GM12878 (cell line): ENCODE measurements at regions not wholly inside any gene's neighbourhood (a gene's known extent, or its start where the extent isn't known, plus 50 kb on each side); places are given as distances from the start of the nearest gene placed in this dataset.

Experiments
- ATAC-seq: fragments of 200-7000 bp; cut with Tn5 transposase; 3 replicates; pipeline ENCODE4 v1.9.1; 2020; ENCODE audit warnings: mild to moderate bottlenecking, moderate library complexity
- BruUV-seq: library from RNA; stranded (reverse); fragments of 400-500 nt; replicated peaks from 2 replicates; lab custom pipeline; 2021; lab: Mats Ljungman, UMichigan
- CTCF ChIA-PET: fragments of 300-600 bp; sonication (Branson Sonifier 250); formaldehyde crosslinking; extraction: SDS; loops from one replicate; lab custom pipeline; 2021; ENCODE audit warnings: inconsistent platforms; lab: Yijun Ruan, JAX
- POLR2A ChIA-PET: fragments of 350-600 bp; formaldehyde crosslinking; extraction: SDS; loops from one replicate; lab custom pipeline; 2021; ENCODE audit warnings: inconsistent platforms; lab: Charles Lee
- RAD21 ChIA-PET: fragments of 300-600 bp; sonication (Branson Sonifier 250); formaldehyde crosslinking; loops from one replicate; lab custom pipeline; 2023; ENCODE audit warnings: antibody characterized with exemption; ENCODE audit not compliant: unreplicated experiment; lab: Charles Lee
- SMC1A ChIA-PET: fragments of 300-600 bp; sonication (Branson Sonifier 250); formaldehyde crosslinking; loops from one replicate; lab custom pipeline; 2023; ENCODE audit not compliant: unreplicated experiment, uncharacterized antibody; lab: Charles Lee
- DNase-seq: peaks from one replicate; pipeline ENCODE4 v3.0.0-alpha.2; 2011; ENCODE audit warnings: low read depth, low spot score
- FAIRE-seq: peaks from 3 replicates; lab custom pipeline; 2011; peaks lifted over from hg19 to GRCh38; lab: Jason Lieb, UNC
- H2AFZ ChIP-seq: 2 replicates; pipeline ENCODE4 v1.6.0; 2011; ENCODE audit warnings: low read depth, low read length, control low read depth; ENCODE audit not compliant: control insufficient read depth
- H3K27ac ChIP-seq: 2 replicates; pipeline ENCODE4 v1.5.1; 2011; ENCODE audit warnings: control low read depth; ENCODE audit not compliant: control insufficient read depth, insufficient read depth
- H3K27me3 ChIP-seq, 2 experiments: replicated peaks in 1 of 2; 2 replicates each; pipeline versions ENCODE4 v1.6.0 to v1.6.1; 2011; ENCODE audit warnings: low read length in 1 of 2; ENCODE audit not compliant: control insufficient read depth in 2 of 2, insufficient read depth in 2 of 2
- H3K36me3 ChIP-seq, 2 experiments: 2 replicates each; pipeline ENCODE4 v1.5.1; 2011; ENCODE audit warnings: low read length in 1 of 2; ENCODE audit not compliant: control insufficient read depth in 2 of 2, insufficient read depth in 2 of 2
- H3K4me1 ChIP-seq: 2 replicates; pipeline ENCODE4 v1.6.1; 2011; ENCODE audit warnings: mild to moderate bottlenecking, low read length, moderate library complexity, mixed read lengths; ENCODE audit not compliant: control insufficient read depth, insufficient read depth
- H3K4me2 ChIP-seq: 2 replicates; pipeline ENCODE4 v1.6.0; 2011; ENCODE audit warnings: control low read depth; ENCODE audit not compliant: control insufficient read depth, insufficient read depth
- H3K4me3 ChIP-seq: fragments of 200-600 bp; sonication (generic); 2 replicates; pipeline ENCODE4 v1.5.1; 2016
- H3K79me2 ChIP-seq: 2 replicates; pipeline ENCODE4 v1.6.0; 2011; ENCODE audit warnings: low read length; ENCODE audit not compliant: control insufficient read depth, insufficient read depth
- H3K9ac ChIP-seq: 2 replicates; pipeline ENCODE4 v1.8.0; 2011; ENCODE audit warnings: low read length, control low read depth, mixed read lengths; ENCODE audit not compliant: control insufficient read depth, insufficient read depth
- H3K9me3 ChIP-seq: replicated peaks from 3 replicates; pipeline ENCODE4 v1.5.1; 2011; ENCODE audit warnings: mild to moderate bottlenecking, low read length; ENCODE audit not compliant: control insufficient read depth, insufficient read depth
- H4K20me1 ChIP-seq: 2 replicates; pipeline ENCODE4 v1.6.0; 2011; ENCODE audit not compliant: control insufficient read depth, insufficient read depth
- FOS ChIP-seq: IDR thresholded peaks from 3 replicates; pipeline ENCODE4 v1.6.1; 2011; ENCODE audit warnings: borderline replicate concordance; ENCODE audit not compliant: insufficient read length; ENCODE audit errors: extremely low read depth
- MYC ChIP-seq: IDR thresholded peaks from 2 replicates; pipeline ENCODE4 v1.6.1; 2011; ENCODE audit warnings: mild to moderate bottlenecking, low read length, moderate library complexity, inconsistent platforms; ENCODE audit not compliant: insufficient read depth, insufficient replicate concordance, insufficient read length, severe bottlenecking
- NKRF ChIP-seq: fragments of 450-650 bp; conservative IDR thresholded peaks from 2 replicates; pipeline ENCODE4 v1.6.1; 2017; ENCODE audit warnings: mild to moderate bottlenecking, moderate library complexity
- NRF1 ChIP-seq: conservative IDR thresholded peaks from 2 replicates; pipeline ENCODE4 v1.6.1; 2011; ENCODE audit warnings: mild to moderate bottlenecking, low read depth, low read length, improper control_type of control experiment
- POLR2A ChIP-seq: IDR thresholded peaks from 2 replicates; pipeline ENCODE4 v1.6.1; 2011; ENCODE audit warnings: low read depth, mild to moderate bottlenecking, low read length
- RELA ChIP-seq: fragments of 450-650 bp; IDR thresholded peaks from 2 replicates; pipeline ENCODE4 v1.8.0; 2014; ENCODE audit warnings: borderline replicate concordance; ENCODE audit not compliant: partially characterized antibody
- REST ChIP-seq: IDR thresholded peaks from 2 replicates; pipeline ENCODE4 v1.6.1; 2012; ENCODE audit warnings: mild to moderate bottlenecking, low read depth, low read length
- TCF7 ChIP-seq: IDR thresholded peaks from 2 replicates; pipeline ENCODE4 v1.6.1; 2014; ENCODE audit warnings: antibody characterized with exemption, borderline replicate concordance
- ZNF592 ChIP-seq: fragments of 450-650 bp; IDR thresholded peaks from 2 replicates; pipeline ENCODE4 v1.6.1; 2017; ENCODE audit warnings: mild to moderate bottlenecking, moderate library complexity
- WGBS: methylation state at CpG from one replicate; pipeline ENCODE4 v1.1.6; 2016; ENCODE audit warnings: low lambda C conversion rate; ENCODE audit not compliant: insufficient replicate concordance, insufficient coverage; ENCODE audit errors: missing lambda C conversion rate; 5-methylcytosine and 5-hydroxymethylcytosine counted together
- in situ Hi-C: fragments of 300-500 bp; cut with MboI; formaldehyde crosslinking; loops from 9 replicates; pipeline ENCODE4 v1.14.3; 2018; ENCODE audit warnings: mixed read lengths
- intact Hi-C: fragments of 100-400 bp; cut with micrococcal nuclease; formaldehyde crosslinking; loops from one replicate; pipeline ENCODE4 v1.14.2; 2022; ENCODE audit not compliant: unreplicated experiment

DNA sequence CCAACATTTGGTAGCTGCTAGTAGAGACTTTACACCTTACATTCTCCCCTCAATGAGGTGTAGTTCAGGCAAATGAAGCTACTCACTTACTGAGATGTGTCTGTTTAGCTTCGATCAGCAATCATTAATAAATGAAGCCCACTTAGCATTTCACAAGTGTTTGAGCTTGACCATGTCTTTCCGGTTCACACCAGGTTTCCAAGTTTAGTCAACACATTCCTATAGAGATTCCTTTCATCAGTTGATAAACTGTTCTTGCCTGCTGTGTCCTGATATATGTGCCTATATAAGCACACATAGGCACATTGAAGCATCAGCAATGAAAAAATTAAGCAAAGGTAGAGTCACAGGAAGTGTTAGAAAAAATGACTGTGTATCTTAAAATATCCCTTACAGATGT lies 150.0 kb downstream of the BTBD3 start (continued):
- no peak for TF ChIP-seq ZNF592

GRCh38 chr20:12068121-12068520 lies 150.4 kb downstream of the BTBD3 start:
- no peak overlapping the region for H3K4me3 ChIP-seq
- in situ Hi-C loops, result no loop called here
- SMC1A ChIA-PET, result interaction anchor here (0.6 kb wide), 1 partner anchor 62 kb away, joined by 3 read pairs; no protein-coding TSS in a partner anchor
- ATAC-seq (no peak), DNase-seq (no peak), FAIRE-seq (no peak)
- no peaks in the 10 kb centered on the region for H3K79me2 ChIP-seq
- H2AFZ ChIP-seq, result no peak overlapping the region
- no peaks in the 10 kb centered on the region for H3K36me3 ChIP-seq
- intact Hi-C loops, result no loop called here
- no peaks in the 10 kb centered on the region for H4K20me1 ChIP-seq
- RAD21 ChIA-PET, result interaction anchor here (1.2 kb wide), 1 partner anchor 13 kb away, joined by 3 read pairs; no protein-coding TSS in a partner anchor
- WGBS, result 0% methylated on average over 1 of the region's 1 CpG
- BruUV-seq, result no TSS peak
- TF ChIP-seq NRF1 (no peak), POLR2A (no peak), MYC (no peak), TCF7 (no peak), REST (no peak), RELA (no peak), NKRF (no peak), FOS (no peak)
- POLR2A ChIA-PET, result no interaction called here
- H3K9me3 ChIP-seq, result no peaks in the 10 kb centered on the region; the same call in 2 of the 3 replicates
- no peak overlapping the region for H3K9ac ChIP-seq
- no peaks in the 10 kb centered on the region for H3K4me1 ChIP-seq
- no peaks in the 10 kb centered on the region for H3K27me3 ChIP-seq
- no peak overlapping the region for H3K4me2 ChIP-seq
- CTCF ChIA-PET, result interaction anchor here (1.1 to 1.2 kb wide), 2 partner anchors 11 to 55 kb away, joined by 3 read pairs; no protein-coding TSS in a partner anchor
- no peak overlapping the region for H3K27ac ChIP-seq
